ENCODE measurements at regions not wholly inside any gene's neighbourhood (a gene's known extent, or its start where the extent isn't known, plus 50 kb on each side); places are given as distances from the start of the nearest gene placed in this dataset.

GRCh38 chr20:61025536-61025935 is 226.5 kb upstream of the CDH4 start:
- TF ChIP-seq CTCF (IDR thresholded peaks at IDR 0.05) (no peak), POLR2A (IDR thresholded peaks at IDR 0.05) (no peak)

All from lower leg skin (tissue), 3 donors.